GM12878 (cell line): ENCODE measurements at regions not wholly inside any gene's neighbourhood (a gene's known extent, or its start where the extent isn't known, plus 50 kb on each side); places are given as distances from the start of the nearest gene placed in this dataset.

Experiments used
- ATAC-seq: fragments of 200-7000 bp; cut with Tn5 transposase; 3 replicates; pipeline ENCODE4 v1.9.1; 2020; ENCODE audit warnings: mild to moderate bottlenecking, moderate library complexity
- BruUV-seq: library from RNA; stranded (reverse); fragments of 400-500 nt; replicated peaks from 2 replicates; lab custom pipeline; 2021; lab: Mats Ljungman, UMichigan
- CTCF ChIA-PET: fragments of 300-600 bp; sonication (Branson Sonifier 250); formaldehyde crosslinking; extraction: SDS; loops from one replicate; lab custom pipeline; 2021; ENCODE audit warnings: inconsistent platforms; lab: Yijun Ruan, JAX
- POLR2A ChIA-PET: fragments of 350-600 bp; formaldehyde crosslinking; extraction: SDS; loops from one replicate; lab custom pipeline; 2021; ENCODE audit warnings: inconsistent platforms; lab: Charles Lee
- RAD21 ChIA-PET: fragments of 300-600 bp; sonication (Branson Sonifier 250); formaldehyde crosslinking; loops from one replicate; lab custom pipeline; 2023; ENCODE audit warnings: antibody characterized with exemption; ENCODE audit not compliant: unreplicated experiment; lab: Charles Lee
- SMC1A ChIA-PET: fragments of 300-600 bp; sonication (Branson Sonifier 250); formaldehyde crosslinking; loops from one replicate; lab custom pipeline; 2023; ENCODE audit not compliant: unreplicated experiment, uncharacterized antibody; lab: Charles Lee
- DNase-seq: peaks from one replicate; pipeline ENCODE4 v3.0.0-alpha.2; 2011; ENCODE audit warnings: low read depth, low spot score
- FAIRE-seq: peaks from 3 replicates; lab custom pipeline; 2011; peaks lifted over from hg19 to GRCh38; lab: Jason Lieb, UNC
- H2AFZ ChIP-seq: 2 replicates; pipeline ENCODE4 v1.6.0; 2011; ENCODE audit warnings: low read depth, low read length, control low read depth; ENCODE audit not compliant: control insufficient read depth
- H3K27ac ChIP-seq: 2 replicates; pipeline ENCODE4 v1.5.1; 2011; ENCODE audit warnings: control low read depth; ENCODE audit not compliant: control insufficient read depth, insufficient read depth
- H3K27me3 ChIP-seq, 2 experiments: replicated peaks in 1 of 2; 2 replicates each; pipeline versions ENCODE4 v1.6.0 to v1.6.1; 2011; ENCODE audit warnings: low read length in 1 of 2; ENCODE audit not compliant: control insufficient read depth in 2 of 2, insufficient read depth in 2 of 2
- H3K36me3 ChIP-seq, 2 experiments: 2 replicates each; pipeline ENCODE4 v1.5.1; 2011; ENCODE audit warnings: low read length in 1 of 2; ENCODE audit not compliant: control insufficient read depth in 2 of 2, insufficient read depth in 2 of 2
- H3K4me1 ChIP-seq: 2 replicates; pipeline ENCODE4 v1.6.1; 2011; ENCODE audit warnings: mild to moderate bottlenecking, low read length, moderate library complexity, mixed read lengths; ENCODE audit not compliant: control insufficient read depth, insufficient read depth
- H3K4me2 ChIP-seq: 2 replicates; pipeline ENCODE4 v1.6.0; 2011; ENCODE audit warnings: control low read depth; ENCODE audit not compliant: control insufficient read depth, insufficient read depth
- H3K4me3 ChIP-seq: fragments of 200-600 bp; sonication (generic); 2 replicates; pipeline ENCODE4 v1.5.1; 2016
- H3K79me2 ChIP-seq: 2 replicates; pipeline ENCODE4 v1.6.0; 2011; ENCODE audit warnings: low read length; ENCODE audit not compliant: control insufficient read depth, insufficient read depth
- H3K9ac ChIP-seq: 2 replicates; pipeline ENCODE4 v1.8.0; 2011; ENCODE audit warnings: low read length, control low read depth, mixed read lengths; ENCODE audit not compliant: control insufficient read depth, insufficient read depth
- H3K9me3 ChIP-seq: replicated peaks from 3 replicates; pipeline ENCODE4 v1.5.1; 2011; ENCODE audit warnings: mild to moderate bottlenecking, low read length; ENCODE audit not compliant: control insufficient read depth, insufficient read depth
- H4K20me1 ChIP-seq: 2 replicates; pipeline ENCODE4 v1.6.0; 2011; ENCODE audit not compliant: control insufficient read depth, insufficient read depth
- CBX3 ChIP-seq: fragments of 200-600 bp; sonication (generic); IDR thresholded peaks from 2 replicates; pipeline ENCODE4 v1.6.1; 2016; ENCODE audit warnings: low read depth, borderline replicate concordance
- YBX1 ChIP-seq: fragments of 450-650 bp; IDR thresholded peaks from 2 replicates; pipeline ENCODE4 v1.6.1; 2016; ENCODE audit warnings: antibody characterized with exemption
- ZNF384 ChIP-seq: IDR thresholded peaks from 2 replicates; pipeline ENCODE4 v1.6.1; 2012; ENCODE audit warnings: low read depth, mild to moderate bottlenecking, low read length, improper control_type of control experiment, borderline replicate concordance
- WGBS: methylation state at CpG from one replicate; pipeline ENCODE4 v1.1.6; 2016; ENCODE audit warnings: low lambda C conversion rate; ENCODE audit not compliant: insufficient replicate concordance, insufficient coverage; ENCODE audit errors: missing lambda C conversion rate; 5-methylcytosine and 5-hydroxymethylcytosine counted together
- in situ Hi-C: fragments of 300-500 bp; cut with MboI; formaldehyde crosslinking; loops from 9 replicates; pipeline ENCODE4 v1.14.3; 2018; ENCODE audit warnings: mixed read lengths
- intact Hi-C: fragments of 100-400 bp; cut with micrococcal nuclease; formaldehyde crosslinking; loops from one replicate; pipeline ENCODE4 v1.14.2; 2022; ENCODE audit not compliant: unreplicated experiment
- TF ChIP-seq, protein P1 (sequence below): fragments of 450-650 bp; IDR thresholded peaks from 2 replicates; pipeline ENCODE4 v1.6.1; 2016; ENCODE audit warnings: mild to moderate bottlenecking

DNA sequence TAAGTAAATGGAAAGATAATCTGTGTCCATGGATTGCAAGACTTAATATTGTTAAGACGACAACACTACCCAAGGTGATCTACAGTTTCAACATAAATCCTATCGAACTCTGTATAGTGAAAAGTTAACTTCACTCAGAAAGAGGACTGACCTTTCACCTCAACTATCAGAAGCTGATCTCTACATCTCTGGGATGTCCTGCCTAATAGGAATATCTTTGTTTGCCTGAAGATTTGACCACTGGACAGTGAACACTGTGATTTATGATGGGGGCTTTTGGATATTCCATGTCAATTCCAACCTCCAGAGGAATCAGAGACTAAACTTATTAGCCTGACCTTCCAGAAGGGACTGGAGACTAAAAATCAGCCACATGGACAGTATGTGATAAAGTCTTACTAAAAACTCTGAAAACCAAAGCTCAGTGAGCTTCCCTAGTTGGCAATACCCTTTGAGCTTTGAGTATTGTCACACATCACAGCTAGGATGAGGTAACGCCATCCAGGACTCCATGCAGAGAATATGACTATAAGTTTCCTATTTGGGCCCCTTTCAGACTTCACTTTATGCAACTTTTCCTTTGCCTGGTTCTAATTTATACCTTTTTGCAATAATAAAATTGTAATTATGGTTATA lies 164.9 kb upstream of the SETMAR start:
- no peak for FAIRE-seq
- BruUV-seq: no TSS peak

More for the DNA sequence above, 164.9 kb upstream of the SETMAR start:
- intact Hi-C loops (no loop called here), in situ Hi-C loops (no loop called here)
- no peak overlapping the region for H2AFZ ChIP-seq
- no peaks in the 10 kb centered on the region for H3K36me3 ChIP-seq
- H4K20me1 ChIP-seq: no peaks in the 10 kb centered on the region
- H3K79me2 ChIP-seq: no peaks in the 10 kb centered on the region
- ChIA-PET RAD21 (no interaction called here), SMC1A (interaction anchor here (1.2 kb wide), 1 partner anchor 58 kb away, joined by 3 read pairs; no protein-coding TSS in a partner anchor), POLR2A (no interaction called here), CTCF (interaction anchor here (1.3 kb wide), 1 partner anchor 9 kb away, joined by 3 read pairs; no protein-coding TSS in a partner anchor)
- 0 out of 4 replicates have a peak, but pooled peaks cover 0 to 2% of the 10 kb centered on the region in 2 experiments for H3K27me3 ChIP-seq
- no peak overlapping the region for H3K4me3 ChIP-seq
- no peak overlapping the region for H3K9ac ChIP-seq
- no peak overlapping the region for H3K4me2 ChIP-seq
- WGBS: 43% methylated on average over 3 of the region's 3 CpGs
- ATAC-seq (no peak; the same call in 2 of the 3 replicates), DNase-seq (no peak)
- no peak overlapping the region for H3K27ac ChIP-seq
- H3K9me3 ChIP-seq: no peaks in the 10 kb centered on the region
- TF ChIP-seq YBX1 (no peak), ZNF384 (no peak), CBX3 (no peak)
- TF ChIP-seq, protein P1, sequence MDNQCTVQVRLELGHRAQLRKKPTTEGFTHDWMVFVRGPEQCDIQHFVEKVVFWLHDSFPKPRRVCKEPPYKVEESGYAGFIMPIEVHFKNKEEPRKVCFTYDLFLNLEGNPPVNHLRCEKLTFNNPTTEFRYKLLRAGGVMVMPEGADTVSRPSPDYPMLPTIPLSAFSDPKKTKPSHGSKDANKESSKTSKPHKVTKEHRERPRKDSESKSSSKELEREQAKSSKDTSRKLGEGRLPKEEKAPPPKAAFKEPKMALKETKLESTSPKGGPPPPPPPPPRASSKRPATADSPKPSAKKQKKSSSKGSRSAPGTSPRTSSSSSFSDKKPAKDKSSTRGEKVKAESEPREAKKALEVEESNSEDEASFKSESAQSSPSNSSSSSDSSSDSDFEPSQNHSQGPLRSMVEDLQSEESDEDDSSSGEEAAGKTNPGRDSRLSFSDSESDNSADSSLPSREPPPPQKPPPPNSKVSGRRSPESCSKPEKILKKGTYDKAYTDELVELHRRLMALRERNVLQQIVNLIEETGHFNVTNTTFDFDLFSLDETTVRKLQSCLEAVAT: no peak
- no peaks in the 10 kb centered on the region for H3K4me1 ChIP-seq
